ENCODE measurements at regions not wholly inside any gene's neighbourhood (a gene's known extent, or its start where the extent isn't known, plus 50 kb on each side); places are given as distances from the start of the nearest gene placed in this dataset.

DNA sequence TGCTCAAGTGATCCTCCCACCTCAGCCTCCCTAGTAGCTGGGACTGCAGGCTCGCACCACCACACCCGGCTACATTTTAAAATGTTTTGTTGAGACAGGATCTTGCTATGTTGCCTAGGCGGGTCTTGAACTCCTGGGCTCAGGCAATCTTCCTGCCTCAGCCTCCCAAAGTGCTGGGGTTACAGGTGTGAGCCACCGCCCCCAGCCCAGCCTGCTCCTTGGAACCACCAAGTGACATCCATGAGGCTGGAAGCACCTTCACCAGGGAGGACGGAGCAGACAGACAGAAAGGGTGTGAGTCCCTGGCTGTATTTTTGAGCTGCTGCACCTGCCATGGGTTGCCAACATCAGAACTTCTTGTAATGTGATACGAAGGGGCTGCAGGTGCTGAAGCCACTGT, 62.3 kb upstream of the UBE3C start:
- Histone ChIP-seq H3K4me3 (no peak overlapping the region), H3K4me1 (peaks cover 0 to 7% (median 0%) of the 10 kb centered on the region in 3 donors), H3K36me3 (no peaks in the 10 kb centered on the region), H3K27ac (no peak overlapping the region), H3K27me3 (peaks cover 0 to 90% (median 2%) of the 10 kb centered on the region in 4 donors), H3K9me3 (no peaks in the 10 kb centered on the region)
- DNase-seq: no peak
- TF ChIP-seq, protein P1, sequence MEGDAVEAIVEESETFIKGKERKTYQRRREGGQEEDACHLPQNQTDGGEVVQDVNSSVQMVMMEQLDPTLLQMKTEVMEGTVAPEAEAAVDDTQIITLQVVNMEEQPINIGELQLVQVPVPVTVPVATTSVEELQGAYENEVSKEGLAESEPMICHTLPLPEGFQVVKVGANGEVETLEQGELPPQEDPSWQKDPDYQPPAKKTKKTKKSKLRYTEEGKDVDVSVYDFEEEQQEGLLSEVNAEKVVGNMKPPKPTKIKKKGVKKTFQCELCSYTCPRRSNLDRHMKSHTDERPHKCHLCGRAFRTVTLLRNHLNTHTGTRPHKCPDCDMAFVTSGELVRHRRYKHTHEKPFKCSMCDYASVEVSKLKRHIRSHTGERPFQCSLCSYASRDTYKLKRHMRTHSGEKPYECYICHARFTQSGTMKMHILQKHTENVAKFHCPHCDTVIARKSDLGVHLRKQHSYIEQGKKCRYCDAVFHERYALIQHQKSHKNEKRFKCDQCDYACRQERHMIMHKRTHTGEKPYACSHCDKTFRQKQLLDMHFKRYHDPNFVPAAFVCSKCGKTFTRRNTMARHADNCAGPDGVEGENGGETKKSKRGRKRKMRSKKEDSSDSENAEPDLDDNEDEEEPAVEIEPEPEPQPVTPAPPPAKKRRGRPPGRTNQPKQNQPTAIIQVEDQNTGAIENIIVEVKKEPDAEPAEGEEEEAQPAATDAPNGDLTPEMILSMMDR (IDR thresholded peaks at IDR 0.05): no peak
- no peak for TF ChIP-seq POLR2A (IDR thresholded peaks at IDR 0.05)
- 80 to 91% methylated on average over 3 of the region's 6 CpGs for WGBS, 2 donors
- intact Hi-C loops (cut with DNase I): no loop called here

- Histone ChIP-seq H3K27me3 (peaks cover 0 to 91% (median 2%) of the 10 kb centered on the region in 4 donors), H3K27ac (no peak overlapping the region), H3K4me3 (no peak overlapping the region), H3K36me3 (no peaks in the 10 kb centered on the region), H3K4me1 (peaks cover 0 to 7% (median 0%) of the 10 kb centered on the region in 3 donors), H3K9me3 (no peaks in the 10 kb centered on the region)
- intact Hi-C loops (cut with DNase I): no loop called here
- no peak for DNase-seq
- 80 to 84% methylated on average over 7 to 10 of the region's 11 CpGs for WGBS, 2 donors
- no peak for TF ChIP-seq POLR2A (IDR thresholded peaks at IDR 0.05)
- TF ChIP-seq, protein P1 (IDR thresholded peaks at IDR 0.05): no peak
Measured at GRCh38 chr7:157077021-157077420, 61.7 kb upstream of the UBE3C start.

GRCh38 chr7:157077986-157078644, 60.6 kb upstream of the UBE3C start:
- Histone ChIP-seq H3K9me3 (peaks cover 0 to under 1% (median 0%) of the 10 kb centered on the region in 3 donors), H3K36me3 (no peaks in the 10 kb centered on the region), H3K4me1 (peaks cover 0 to 7% (median 0%) of the 10 kb centered on the region in 3 donors), H3K27me3 (peaks cover 0 to 82% (median 2%) of the 10 kb centered on the region in 4 donors), H3K27ac (no peak overlapping the region), H3K4me3 (peak overlapping the region in 2 of 4 donors; percentile 13 to 32)
- TF ChIP-seq, protein P1 (IDR thresholded peaks at IDR 0.05): no peak
- TF ChIP-seq POLR2A (IDR thresholded peaks at IDR 0.05): no peak
- intact Hi-C loops (cut with DNase I): no loop called here
- no peak for DNase-seq
- WGBS, 2 donors: 5 to 15% methylated on average over 8 to 10 of the region's 44 CpGs

DNA sequence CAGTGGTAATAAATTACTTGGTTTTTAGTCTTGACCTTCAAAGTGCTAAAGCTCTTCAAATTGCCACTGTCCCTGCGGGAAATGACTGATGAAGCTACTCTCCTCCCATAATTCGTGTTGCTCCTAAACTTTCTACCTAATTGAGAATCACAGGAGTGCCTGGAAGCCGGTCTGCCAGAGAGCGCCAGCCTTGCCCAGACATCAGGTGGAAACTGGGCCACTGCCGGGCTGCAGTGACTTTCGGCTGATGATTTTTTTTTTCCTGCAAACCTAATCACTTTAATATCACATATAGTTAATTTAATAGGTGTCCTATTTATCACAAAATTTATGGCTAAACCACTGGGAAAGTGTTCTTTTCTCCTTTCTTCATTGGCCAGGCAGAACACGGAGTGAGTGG, 59.6 kb upstream of the UBE3C start:
- no peak for DNase-seq
- 78 to 81% methylated on average over 7 of the region's 7 CpGs for WGBS, 2 donors
- no peak overlapping the region for H3K4me3 ChIP-seq
- TF ChIP-seq POLR2A (IDR thresholded peaks at IDR 0.05): no peak
- TF ChIP-seq, protein P1 (IDR thresholded peaks at IDR 0.05): no peak
- peaks cover 0 to 10% (median 2%) of the 10 kb centered on the region in 3 donors for H3K9me3 ChIP-seq
- H3K27ac ChIP-seq: no peak overlapping the region
- intact Hi-C loops (cut with DNase I): no loop called here
- peaks cover 0 to 72% (median 2%) of the 10 kb centered on the region in 4 donors for H3K27me3 ChIP-seq
- no peaks in the 10 kb centered on the region for H3K36me3 ChIP-seq
- H3K4me1 ChIP-seq: peaks cover 0 to 7% (median 0%) of the 10 kb centered on the region in 3 donors

DNA sequence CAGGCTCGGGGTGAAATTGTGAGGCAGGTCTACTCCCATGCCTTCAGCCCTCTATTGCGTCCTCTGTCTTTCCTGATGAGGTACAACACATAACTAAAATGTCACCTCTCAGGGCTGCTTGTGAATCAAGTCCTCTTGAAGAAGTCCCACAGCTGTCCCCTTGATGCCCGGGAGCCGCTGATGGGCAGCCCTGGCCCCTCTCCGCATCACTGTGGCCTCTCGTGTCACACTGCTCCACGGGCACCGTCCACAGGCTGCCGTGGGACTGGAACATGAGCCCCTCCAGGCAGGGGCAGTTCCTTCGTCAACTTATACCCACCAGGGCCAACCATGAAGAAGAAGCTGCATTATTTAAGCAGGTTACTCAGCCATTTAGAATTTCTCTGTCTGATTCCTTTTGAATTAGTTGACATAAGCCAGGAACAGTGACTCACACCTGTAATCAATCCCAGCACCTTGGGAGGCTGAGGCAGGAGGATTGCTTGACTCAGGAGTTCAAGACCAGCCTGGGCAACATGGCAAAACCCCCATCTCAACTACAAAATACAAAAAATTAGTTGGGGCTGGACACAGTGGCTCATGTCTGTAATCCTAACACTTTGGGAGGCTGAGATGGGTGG, 58.5 kb upstream of the UBE3C start:
- Histone ChIP-seq H3K4me3 (no peak overlapping the region), H3K27ac (no peak overlapping the region), H3K4me1 (peaks cover 0 to 7% (median 0%) of the 10 kb centered on the region in 3 donors), H3K9me3 (peaks cover 0 to 21% (median 10%) of the 10 kb centered on the region in 3 donors), H3K27me3 (peaks cover 0 to 64% (median 2%) of the 10 kb centered on the region in 4 donors), H3K36me3 (no peaks in the 10 kb centered on the region)
- DNase-seq: no peak
- TF ChIP-seq POLR2A (IDR thresholded peaks at IDR 0.05): no peak
- TF ChIP-seq, protein P1 (IDR thresholded peaks at IDR 0.05): no peak
- intact Hi-C loops (cut with DNase I): no loop called here
- WGBS, 2 donors: 85 to 91% methylated on average over 7 to 10 of the region's 10 CpGs
